SK-N-SH treated with all-trans-retinoic acid at 6 μM for 48 hours (cell line): ENCODE measurements at regions not wholly inside any gene's neighbourhood (a gene's known extent, or its start where the extent isn't known, plus 50 kb on each side); places are given as distances from the start of the nearest gene placed in this dataset.

Source experiments
- ATAC-seq: fragments of 200-7000 bp; cut with Tn5 transposase; 3 replicates; pipeline ENCODE4 v1.9.1; 2020; ENCODE audit warnings: mild to moderate bottlenecking, moderate library complexity
- ARNTL ChIP-seq: fragments of 450-650 bp; formaldehyde crosslinking; IDR thresholded peaks from 2 replicates; pipeline ENCODE4 v1.5.0; 2020; ENCODE audit warnings: low read depth, mild to moderate bottlenecking, moderate library complexity, borderline replicate concordance
- CSRNP3 ChIP-seq: fragments of 250-450 bp; sonication (Bioruptor Pico); IDR thresholded peaks from 2 replicates; pipeline ENCODE4 v1.5.1; 2021; ENCODE audit warnings: mild to moderate bottlenecking, moderate library complexity
- ESRRG ChIP-seq: fragments of 250-450 bp; sonication (Bioruptor Pico); IDR thresholded peaks from 2 replicates; pipeline ENCODE4 v1.6.1; 2021; ENCODE audit warnings: mild to moderate bottlenecking
- GLIS3 ChIP-seq: fragments of 250-450 bp; sonication (Bioruptor Pico); IDR thresholded peaks from 2 replicates; pipeline ENCODE4 v1.5.0; 2020; ENCODE audit warnings: mild to moderate bottlenecking, moderate library complexity
- ISL1 ChIP-seq: fragments of 250-450 bp; sonication (Bioruptor Pico); IDR thresholded peaks from 2 replicates; pipeline ENCODE4 v2.1.2; 2022; ENCODE audit warnings: mild to moderate bottlenecking, moderate library complexity
- OSR1 ChIP-seq: fragments of 250-450 bp; sonication (Bioruptor Pico); IDR thresholded peaks from 2 replicates; pipeline ENCODE4 v1.8.0; 2022; ENCODE audit warnings: moderate library complexity, mild to moderate bottlenecking, inconsistent platforms
- PATZ1 ChIP-seq: fragments of 250-450 bp; sonication (Bioruptor Pico); IDR thresholded peaks from 2 replicates; pipeline ENCODE4 v1.8.0; 2020; ENCODE audit warnings: mild to moderate bottlenecking, moderate library complexity, borderline replicate concordance
- POU6F1 ChIP-seq: fragments of 250-450 bp; sonication (Bioruptor Pico); IDR thresholded peaks from 2 replicates; pipeline ENCODE4 v1.8.0; 2021; ENCODE audit warnings: low read depth, mild to moderate bottlenecking, moderate library complexity, borderline replicate concordance
- PPARA ChIP-seq: fragments of 250-450 bp; sonication (Bioruptor Pico); IDR thresholded peaks from 2 replicates; pipeline ENCODE4 v1.5.0; 2020; ENCODE audit warnings: mild to moderate bottlenecking, borderline replicate concordance
- SNAI2 ChIP-seq: fragments of 250-450 bp; sonication (Bioruptor Pico); IDR thresholded peaks from 2 replicates; pipeline ENCODE4 v1.5.0; 2020; ENCODE audit warnings: mild to moderate bottlenecking, moderate library complexity
- TCF4 ChIP-seq: fragments of 250-450 bp; sonication (Bioruptor Pico); IDR thresholded peaks from 2 replicates; pipeline ENCODE4 v1.8.0; 2021; ENCODE audit warnings: mild to moderate bottlenecking, moderate library complexity, borderline replicate concordance
- TOX ChIP-seq: fragments of 250-450 bp; sonication (Bioruptor Pico); IDR thresholded peaks from 2 replicates; pipeline ENCODE4 v1.8.0; 2021; ENCODE audit warnings: mild to moderate bottlenecking, moderate library complexity, borderline replicate concordance
- TSHZ2 ChIP-seq: fragments of 250-450 bp; sonication (Bioruptor Pico); IDR thresholded peaks from 2 replicates; pipeline ENCODE4 v1.5.0; 2020; ENCODE audit warnings: mild to moderate bottlenecking, moderate library complexity
- ZC3H10 ChIP-seq: fragments of 250-450 bp; sonication (Bioruptor Pico); IDR thresholded peaks from 2 replicates; pipeline ENCODE4 v1.5.1; 2021; ENCODE audit warnings: mild to moderate bottlenecking, moderate library complexity
- ZFP3 ChIP-seq: fragments of 250-450 bp; sonication (Bioruptor Pico); IDR thresholded peaks from 2 replicates; pipeline ENCODE4 v1.5.0; 2020; ENCODE audit warnings: mild to moderate bottlenecking, moderate library complexity
- ZFP30 ChIP-seq: fragments of 450-650 bp; formaldehyde crosslinking; IDR thresholded peaks from 2 replicates; pipeline ENCODE4 v1.5.0; 2022; ENCODE audit warnings: mild to moderate bottlenecking, moderate library complexity
- ZNF565 ChIP-seq: fragments of 450-650 bp; formaldehyde crosslinking; conservative IDR thresholded peaks from 2 replicates; pipeline ENCODE4 v1.5.0; 2020; ENCODE audit warnings: low read depth, mild to moderate bottlenecking, moderate library complexity
- ZNF70 ChIP-seq: fragments of 450-650 bp; formaldehyde crosslinking; IDR thresholded peaks from 2 replicates; pipeline ENCODE4 v1.5.0; 2020; ENCODE audit warnings: mild to moderate bottlenecking, moderate library complexity
- ZNF8 ChIP-seq: fragments of 450-650 bp; formaldehyde crosslinking; IDR thresholded peaks from 2 replicates; pipeline ENCODE4 v1.5.0; 2020; ENCODE audit warnings: mild to moderate bottlenecking, moderate library complexity

- TF ChIP-seq POU6F1 (no peak), TCF4 (CRISPR knock-in tag) (no peak), TOX (CRISPR knock-in tag) (no peak), ISL1 (CRISPR knock-in tag) (no peak), GLIS3 (CRISPR knock-in tag) (no peak), ZNF8 (CRISPR knock-in tag) (no peak), PATZ1 (CRISPR knock-in tag) (no peak), ZFP30 (CRISPR knock-in tag) (no peak), ZNF70 (CRISPR knock-in tag) (no peak), PPARA (CRISPR knock-in tag) (no peak), CSRNP3 (CRISPR knock-in tag) (no peak)
- no peak for ATAC-seq
These were observed 152.3 kb upstream of the OR13F1 start for GRCh38 chr9:104351726-104352125.

DNA sequence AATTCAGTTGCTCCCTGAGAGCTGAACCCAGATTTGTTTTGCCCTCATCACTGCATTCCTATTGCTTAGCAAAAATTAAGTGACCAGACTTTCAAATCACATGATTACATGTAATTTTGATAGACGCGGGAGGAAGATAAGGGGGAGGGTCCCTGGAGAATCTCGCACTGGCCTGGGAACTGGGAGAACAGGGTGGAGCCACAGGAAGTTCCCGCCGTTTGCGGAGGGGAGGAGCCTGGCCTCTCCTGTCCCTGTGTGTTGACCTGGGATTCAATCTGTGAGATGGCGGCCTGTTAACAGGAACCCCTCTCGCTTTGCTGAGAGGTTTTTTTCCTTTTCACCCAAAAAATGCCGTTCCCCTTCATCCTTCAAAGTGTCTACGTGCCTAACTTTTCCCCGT, 142.9 kb upstream of the OR13F1 start:
- no peak for TF ChIP-seq ZFP3 (CRISPR knock-in tag)
- no peak for TF ChIP-seq ZFP30 (CRISPR knock-in tag)
- no peak for TF ChIP-seq ARNTL (CRISPR knock-in tag)
- no peak for TF ChIP-seq GLIS3 (CRISPR knock-in tag)
- TF ChIP-seq CSRNP3 (CRISPR knock-in tag), result no peak
- no peak for TF ChIP-seq TOX (CRISPR knock-in tag)
- no peak for ATAC-seq

DNA sequence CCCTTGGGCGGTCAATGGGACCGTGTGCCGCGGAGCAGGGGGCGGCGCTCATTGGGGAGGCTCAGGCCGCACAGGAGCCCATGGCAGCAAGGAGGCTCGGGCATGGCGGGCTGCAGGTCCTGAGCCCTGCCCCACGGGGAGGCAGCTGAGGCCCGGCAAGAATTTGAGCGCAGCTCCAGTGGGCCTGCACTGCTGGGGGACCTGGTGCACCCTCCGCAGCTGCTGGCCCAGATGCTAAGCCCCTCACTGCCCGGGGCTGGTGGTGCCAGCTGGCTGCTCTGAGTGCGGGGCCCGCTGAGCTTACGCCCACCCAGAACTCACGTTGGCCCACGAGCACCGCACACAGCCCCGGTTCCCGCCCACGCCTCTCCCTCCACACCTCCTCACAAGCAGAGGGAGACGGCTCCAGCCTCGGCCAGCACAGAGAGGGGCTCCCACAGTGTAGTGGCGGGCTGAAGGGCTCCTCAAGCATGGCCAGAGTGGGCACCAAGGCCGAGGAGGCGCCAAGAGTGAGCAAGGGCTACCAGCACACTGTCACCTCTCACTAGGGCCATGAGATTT, 141.1 kb upstream of the OR13F1 start:
- TF ChIP-seq ESRRG (CRISPR knock-in tag) (no peak), ZC3H10 (CRISPR knock-in tag) (no peak), POU6F1 (no peak), ZNF8 (CRISPR knock-in tag) (no peak), ISL1 (CRISPR knock-in tag) (no peak), ZFP30 (CRISPR knock-in tag) (no peak), OSR1 (CRISPR knock-in tag) (no peak), PATZ1 (CRISPR knock-in tag) (no peak), TOX (CRISPR knock-in tag) (no peak), TSHZ2 (no peak), SNAI2 (CRISPR knock-in tag) (no peak), ZNF565 (CRISPR knock-in tag) (no peak), PPARA (CRISPR knock-in tag) (no peak), ZNF70 (CRISPR knock-in tag) (no peak)
- no peak for ATAC-seq
